A673 (cell line): ENCODE measurements at regions not wholly inside any gene's neighbourhood (a gene's known extent, or its start where the extent isn't known, plus 50 kb on each side); places are given as distances from the start of the nearest gene placed in this dataset.

Source experiments
- CTCF ChIP-seq: fragments of 300-800, 200-600 bp; sonication (generic); conservative IDR thresholded peaks from 2 replicates; pipeline ENCODE4 v1.5.1; 2017; ENCODE audit warnings: low read depth, mild to moderate bottlenecking, antibody characterized with exemption, low read length, moderate library complexity, mixed read lengths
- EZH2 ChIP-seq: fragments of 200-600 bp; sonication (generic); IDR thresholded peaks from 2 replicates; pipeline ENCODE4 v1.6.1; 2017; ENCODE audit warnings: borderline replicate concordance, low read depth, mild to moderate bottlenecking, mixed read lengths, antibody characterized with exemption, low read length; ENCODE audit not compliant: poor library complexity, severe bottlenecking

DNA sequence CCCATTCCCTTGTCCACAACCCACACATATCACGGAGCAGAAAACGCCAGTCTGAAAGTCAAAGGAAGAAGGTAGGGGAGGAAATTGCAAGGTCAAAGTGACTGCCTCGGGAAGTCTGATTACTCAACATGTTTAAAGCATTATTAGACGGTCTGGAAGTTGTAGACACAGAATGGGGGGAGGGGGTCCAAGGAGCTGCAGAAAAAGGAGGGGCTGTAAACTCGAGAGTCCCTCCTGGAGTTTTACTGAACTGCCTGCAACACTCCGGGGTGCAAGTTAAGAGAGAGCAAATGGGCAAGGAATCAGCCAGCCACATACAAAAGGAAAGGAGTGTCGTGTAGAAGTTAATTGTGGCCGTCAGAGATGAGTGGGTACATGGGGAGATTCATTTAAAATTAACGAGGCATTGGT, 417.7 kb upstream of the JARID2 start:
- TF ChIP-seq CTCF: no peak
- TF ChIP-seq EZH2: no peak
